Sigmoid colon (tissue), 4 donors: ENCODE measurements at regions not wholly inside any gene's neighbourhood (a gene's known extent, or its start where the extent isn't known, plus 50 kb on each side); places are given as distances from the start of the nearest gene placed in this dataset.

Source experiments
- EP300 ChIP-seq, 4 donors: sonication (generic); formaldehyde crosslinking; IDR thresholded peaks; one replicate each; pipeline ENCODE4 v1.6.1; 2017; ENCODE audit warnings: antibody characterized with exemption in 4 of 4
- POLR2AphosphoS5 ChIP-seq, 4 donors: sonication (generic); formaldehyde crosslinking; IDR thresholded peaks; one replicate each; pipeline ENCODE4 v1.6.1; 2017; ENCODE audit warnings: antibody characterized with exemption in 4 of 4
- TF ChIP-seq, protein P1 (sequence below), 4 experiments: fragments of 450-650 bp in 3 of 4; fragments of 200-600 bp in 1 of 4; IDR thresholded peaks; one replicate each; pipeline ENCODE4 v1.5.1; 2016 to 2019; ENCODE audit warnings: antibody characterized with exemption in 4 of 4, mild to moderate bottlenecking in 3 of 4, moderate library complexity in 2 of 4

DNA sequence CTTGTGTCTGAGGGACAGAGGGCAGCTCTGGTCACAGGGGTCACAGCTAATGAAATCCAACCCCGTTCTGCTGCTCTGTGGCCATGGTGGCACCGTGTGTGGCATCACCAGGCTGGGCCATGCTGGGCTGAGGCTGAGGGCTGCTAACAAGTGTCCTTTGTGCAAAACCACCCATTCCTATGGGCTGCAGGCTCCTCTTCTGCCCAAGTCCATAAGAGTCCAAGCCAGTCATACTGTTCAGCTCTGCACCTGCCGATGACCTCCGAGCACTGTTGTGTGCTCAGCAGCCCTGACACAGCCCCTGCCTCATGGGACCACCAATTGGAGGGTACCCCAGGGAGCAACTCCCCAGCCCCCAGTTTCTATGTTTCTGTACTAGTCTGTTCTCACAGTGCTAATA is 133.1 kb downstream of the WDR11 start:
- TF ChIP-seq, protein P1, sequence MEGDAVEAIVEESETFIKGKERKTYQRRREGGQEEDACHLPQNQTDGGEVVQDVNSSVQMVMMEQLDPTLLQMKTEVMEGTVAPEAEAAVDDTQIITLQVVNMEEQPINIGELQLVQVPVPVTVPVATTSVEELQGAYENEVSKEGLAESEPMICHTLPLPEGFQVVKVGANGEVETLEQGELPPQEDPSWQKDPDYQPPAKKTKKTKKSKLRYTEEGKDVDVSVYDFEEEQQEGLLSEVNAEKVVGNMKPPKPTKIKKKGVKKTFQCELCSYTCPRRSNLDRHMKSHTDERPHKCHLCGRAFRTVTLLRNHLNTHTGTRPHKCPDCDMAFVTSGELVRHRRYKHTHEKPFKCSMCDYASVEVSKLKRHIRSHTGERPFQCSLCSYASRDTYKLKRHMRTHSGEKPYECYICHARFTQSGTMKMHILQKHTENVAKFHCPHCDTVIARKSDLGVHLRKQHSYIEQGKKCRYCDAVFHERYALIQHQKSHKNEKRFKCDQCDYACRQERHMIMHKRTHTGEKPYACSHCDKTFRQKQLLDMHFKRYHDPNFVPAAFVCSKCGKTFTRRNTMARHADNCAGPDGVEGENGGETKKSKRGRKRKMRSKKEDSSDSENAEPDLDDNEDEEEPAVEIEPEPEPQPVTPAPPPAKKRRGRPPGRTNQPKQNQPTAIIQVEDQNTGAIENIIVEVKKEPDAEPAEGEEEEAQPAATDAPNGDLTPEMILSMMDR (IDR thresholded peaks at IDR 0.05) = no peak
- TF ChIP-seq POLR2AphosphoS5 (IDR thresholded peaks at IDR 0.05) (no peak), EP300 (IDR thresholded peaks at IDR 0.05) (no peak)
